Activated CD4-positive, alpha-beta T cell treated with anti-CD3 and anti-CD28 coated beads, Interleukin-2, amount 50 U/mL, for 48 hours (primary cell): ENCODE measurements at regions not wholly inside any gene's neighbourhood (a gene's known extent, or its start where the extent isn't known, plus 50 kb on each side); places are given as distances from the start of the nearest gene placed in this dataset.
"Not testable (repeated sequence)": the region's sequence is repeated elsewhere in the genome, so short reads cannot be mapped to it uniquely, and the experiment has no call there.

Experiments
- DNase-seq, 2 experiments: peaks; one replicate each; pipeline ENCODE4 v3.0.0-alpha.2; 2020

GRCh38 chr1:80218112-80218511, 1211.6 kb upstream of the ADGRL4 start:
- DNase-seq = no peak

DNA sequence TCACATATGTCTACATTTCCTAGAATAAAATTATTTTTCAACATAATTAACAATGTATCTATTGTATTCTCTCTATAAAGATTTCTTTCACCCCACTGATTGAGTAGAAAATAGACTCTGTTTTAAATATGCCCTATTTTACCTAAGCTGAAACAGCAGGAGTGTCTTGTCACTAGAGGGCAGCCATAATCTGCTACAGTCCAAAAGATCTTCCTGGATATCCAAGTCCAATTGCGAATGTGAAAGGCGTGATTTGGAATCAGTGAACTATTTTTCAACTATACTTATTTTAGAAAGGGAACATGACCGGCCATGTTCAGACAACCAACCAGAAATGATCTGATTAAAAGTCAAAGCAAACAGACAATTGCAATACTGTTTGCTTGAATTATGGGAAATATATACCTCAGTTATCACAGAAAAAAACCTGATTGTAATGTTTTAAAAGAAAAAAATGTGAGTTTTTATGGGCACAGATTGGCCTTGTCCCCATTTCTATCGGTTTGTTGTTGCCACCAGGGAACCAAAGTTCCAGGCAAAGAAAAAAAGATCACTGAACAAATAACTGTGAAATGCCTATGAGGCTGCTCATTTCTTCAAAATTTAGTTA, 1211.0 kb upstream of the ADGRL4 start:
- no peak for DNase-seq

DNA sequence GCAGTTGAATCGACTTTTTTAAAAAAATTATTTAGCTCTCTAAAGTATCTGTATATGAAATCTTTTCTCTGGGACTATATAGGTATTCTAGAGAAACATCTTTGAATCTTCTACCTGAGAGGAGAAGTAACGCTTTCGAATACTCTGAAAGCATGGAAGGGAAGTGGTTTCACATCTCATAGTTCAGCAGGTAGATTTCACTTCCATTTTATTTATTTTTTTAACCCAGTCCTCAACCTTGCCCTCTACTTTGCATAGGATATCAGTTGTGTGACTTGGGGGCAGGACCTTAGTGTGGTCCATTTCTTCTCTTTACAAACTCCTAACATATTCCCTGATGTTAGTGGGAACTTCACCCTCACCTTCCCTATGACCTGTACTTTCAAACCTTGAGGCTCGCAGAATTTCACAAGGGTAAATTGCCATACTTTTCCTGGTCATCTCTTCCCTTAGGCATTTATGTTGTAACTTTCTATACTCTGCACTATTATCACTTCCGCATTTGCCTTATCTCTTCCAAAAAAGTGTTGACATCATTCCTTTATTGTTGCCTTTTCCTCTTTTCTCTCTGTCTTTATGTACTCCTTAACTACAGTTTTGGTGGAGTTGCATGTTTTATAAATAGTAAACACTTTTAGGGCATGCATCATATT, 1208.5 kb upstream of the ADGRL4 start:
- no peak for DNase-seq

- DNase-seq = no peak
Measured at GRCh38 chr1:80212948-80213347, 1206.4 kb upstream of the ADGRL4 start.

GRCh38 chr1:80211691-80212380, 1205.3 kb upstream of the ADGRL4 start:
- no peak for DNase-seq

DNA sequence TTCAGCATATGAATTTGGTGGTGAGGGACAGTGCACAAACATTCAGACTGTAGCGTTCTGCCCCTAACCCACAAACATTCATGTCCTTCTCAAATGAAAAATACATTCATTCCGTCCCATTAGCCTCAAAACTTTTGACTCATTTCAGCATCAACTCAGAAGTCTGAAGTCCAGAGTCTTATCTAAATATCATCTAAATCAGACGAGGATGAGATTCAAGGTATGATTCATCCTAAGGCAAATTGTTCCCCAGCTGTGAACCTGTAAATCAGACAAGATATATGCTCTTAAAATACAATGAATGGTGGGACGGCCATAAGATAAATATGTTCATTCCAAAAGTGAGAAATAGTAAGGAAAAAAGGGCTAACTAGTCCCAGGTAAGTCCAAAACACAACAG, 1195.6 kb upstream of the ADGRL4 start:
- no peak for DNase-seq

DNA sequence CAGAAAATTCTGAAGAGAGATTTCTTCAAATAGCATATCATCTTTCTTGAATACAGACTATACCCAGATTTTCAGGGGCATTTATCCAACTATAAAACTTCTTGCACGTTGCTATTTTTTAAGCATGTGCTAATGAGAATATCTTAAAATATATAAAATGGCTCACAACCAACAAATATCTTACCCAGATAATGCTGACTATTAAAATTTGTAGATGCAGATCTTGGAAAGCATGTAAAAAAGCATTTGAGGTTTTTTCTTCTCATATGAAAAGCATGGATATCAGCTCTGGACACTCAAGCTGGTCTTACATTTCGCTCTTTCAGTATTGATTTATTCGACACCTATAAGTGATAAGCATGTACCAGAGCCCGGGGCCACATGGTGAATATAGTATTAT, 1187.7 kb upstream of the ADGRL4 start:
- no peak for DNase-seq

DNA sequence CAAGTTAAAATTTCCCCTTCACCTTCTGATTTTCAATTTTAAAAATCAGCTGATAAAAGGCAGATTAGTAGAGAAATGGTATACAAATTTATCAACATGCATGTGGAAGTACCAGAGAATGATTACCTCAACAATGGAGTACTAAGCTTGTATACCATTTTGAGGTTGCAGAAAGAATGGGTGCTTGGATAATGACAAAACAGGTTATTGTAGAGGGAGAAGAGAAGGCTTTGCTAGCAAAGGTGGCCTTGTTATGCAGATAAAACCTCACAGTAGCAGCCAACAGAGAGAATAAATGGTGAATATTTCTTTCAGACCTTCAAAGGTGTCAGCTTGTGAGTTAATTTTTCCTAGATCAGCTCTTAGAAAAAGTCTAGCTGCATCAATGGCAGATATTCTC, 1174.9 kb upstream of the ADGRL4 start:
- no peak for DNase-seq

GRCh38 chr1:80171631-80172030, 1165.1 kb upstream of the ADGRL4 start:
- no peak for DNase-seq

GRCh38 chr1:80170811-80171485, 1164.4 kb upstream of the ADGRL4 start:
- DNase-seq = no peak

DNA sequence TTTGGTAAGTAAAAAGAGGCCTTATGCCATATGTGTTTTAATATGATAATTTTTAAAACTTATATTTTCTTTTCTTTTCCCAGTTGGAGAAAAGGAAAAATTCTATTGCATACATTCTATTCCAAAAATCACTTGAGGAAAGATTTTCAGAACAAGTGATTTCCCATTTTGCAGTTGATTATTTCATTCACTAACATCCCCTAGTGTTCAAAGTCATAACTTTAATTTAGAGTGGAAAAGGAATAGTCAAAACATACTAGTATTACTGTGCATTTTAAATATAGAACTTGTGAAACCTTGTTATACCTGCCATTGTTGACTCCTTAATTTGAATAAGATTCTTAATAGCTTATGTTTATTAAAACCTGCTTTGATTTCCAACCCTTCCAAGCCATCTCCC, 1157.6 kb upstream of the ADGRL4 start:
- no peak for DNase-seq

DNA sequence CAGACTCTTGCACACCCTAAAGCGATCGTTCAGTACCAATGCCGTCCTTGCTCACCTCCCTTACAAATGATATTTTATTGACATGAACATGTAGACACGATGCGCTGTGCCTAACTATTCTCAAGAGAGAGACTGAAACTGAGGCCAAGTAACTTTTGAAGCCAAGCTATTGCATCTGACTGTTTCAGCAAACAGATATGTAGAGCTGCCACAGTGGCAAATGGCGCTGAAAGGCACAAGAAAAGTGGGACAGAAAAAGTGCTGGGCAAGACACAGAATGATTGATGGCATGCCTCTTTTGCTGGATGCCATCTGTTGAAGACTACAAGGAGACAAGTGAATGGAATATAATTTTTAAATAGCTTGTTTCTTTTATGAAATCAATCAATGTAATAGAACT, 1157.2 kb upstream of the ADGRL4 start:
- no peak for DNase-seq

- DNase-seq = no peak
Measured at GRCh38 chr1:80158771-80159170, 1152.2 kb upstream of the ADGRL4 start.

DNA sequence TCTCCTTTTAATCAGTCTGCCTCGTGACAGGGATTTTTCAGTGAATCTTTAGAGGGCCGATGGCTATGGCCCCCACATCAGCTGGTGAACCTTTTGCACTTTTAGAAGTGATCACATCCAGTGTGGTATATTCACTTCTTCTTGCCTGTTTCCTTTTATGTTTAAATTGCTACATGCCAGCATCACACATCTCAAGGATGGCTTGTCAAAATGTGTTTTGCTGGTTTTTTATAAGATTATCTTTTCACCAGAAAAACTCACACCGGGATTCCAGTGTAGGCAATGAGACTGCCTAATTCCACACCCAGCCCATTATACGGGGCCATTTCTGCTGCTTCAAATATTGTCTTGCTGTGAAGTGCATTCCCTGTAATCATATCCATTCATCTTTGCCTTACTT, 1151.7 kb upstream of the ADGRL4 start:
- no peak for DNase-seq

GRCh38 chr1:80155371-80155770, 1148.8 kb upstream of the ADGRL4 start:
- no peak for DNase-seq

DNA sequence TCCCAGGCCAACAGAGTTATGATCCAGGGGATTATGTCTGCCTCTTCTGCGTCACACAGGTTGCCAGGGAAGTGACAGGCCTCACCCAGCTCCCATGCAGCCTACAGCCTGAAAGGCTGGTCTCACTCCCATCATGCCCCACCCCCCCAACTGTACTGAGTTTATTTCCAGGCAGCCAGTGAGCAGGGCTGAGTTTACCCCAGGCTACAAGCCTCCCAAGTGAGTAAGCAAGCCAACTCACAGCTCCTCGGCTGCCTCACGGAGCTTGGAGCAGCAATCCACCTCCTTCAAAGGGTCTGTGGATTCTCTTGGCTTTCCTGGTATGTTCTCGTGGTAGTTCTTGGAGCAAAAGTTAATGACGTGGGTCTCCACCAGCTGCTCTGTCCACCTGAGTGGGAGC, 1147.6 kb upstream of the ADGRL4 start:
- DNase-seq = no peak

- no peak for DNase-seq
Measured at GRCh38 chr1:80153762-80154161, 1147.2 kb upstream of the ADGRL4 start.

GRCh38 chr1:80143361-80143760, 1136.8 kb upstream of the ADGRL4 start:
- no peak for DNase-seq

- not testable (repeated sequence) for DNase-seq
Measured at GRCh38 chr1:80137946-80138602, 1131.5 kb upstream of the ADGRL4 start.

DNA sequence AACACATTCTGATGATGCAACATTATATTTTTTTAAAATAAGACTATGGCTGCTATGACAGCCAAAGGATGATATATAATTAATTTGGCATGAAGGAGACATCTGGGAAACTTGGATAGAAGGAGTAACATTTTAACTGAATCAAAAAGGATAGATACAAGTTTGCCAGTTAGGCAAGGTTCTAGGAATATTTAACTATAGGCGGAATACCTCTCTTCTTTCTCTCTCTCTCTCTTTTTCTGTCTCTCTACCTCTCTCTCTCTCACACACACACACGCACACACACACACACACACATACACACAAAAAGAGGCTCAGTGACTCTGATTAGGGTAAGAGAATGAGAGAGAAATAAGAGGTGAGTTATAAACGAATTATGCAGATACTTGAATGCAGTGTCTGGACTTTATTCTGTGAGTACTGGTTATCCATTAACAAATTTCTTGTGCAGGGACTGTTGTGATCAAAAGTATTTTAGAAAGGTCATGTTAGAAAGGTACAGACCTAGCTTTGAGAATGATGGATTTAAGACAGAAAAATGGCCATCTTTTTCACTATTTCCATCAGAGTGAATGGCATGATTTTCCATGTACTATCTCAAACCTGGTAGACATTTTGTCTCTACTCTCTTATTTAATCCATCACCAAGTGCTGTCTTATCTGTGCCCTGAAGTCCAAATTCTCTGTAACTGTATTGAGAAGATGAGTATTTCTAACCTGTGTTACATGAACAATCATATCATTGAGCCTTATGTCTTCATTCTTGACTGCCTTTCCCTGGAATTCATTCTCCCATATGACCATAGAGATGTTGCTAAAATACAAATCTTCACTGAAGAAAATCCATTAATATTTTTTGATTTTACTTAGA, 1106.9 kb upstream of the ADGRL4 start:
- no peak for DNase-seq

- no peak for DNase-seq
Measured at GRCh38 chr1:80101159-80101558, 1094.6 kb upstream of the ADGRL4 start.

- no peak for DNase-seq
Measured at GRCh38 chr1:80099713-80100112, 1093.2 kb upstream of the ADGRL4 start.
